DMS53 treated with DMSO at 0.1 percent for 48 hours (cell line): ENCODE measurements at regions not wholly inside any gene's neighbourhood (a gene's known extent, or its start where the extent isn't known, plus 50 kb on each side); places are given as distances from the start of the nearest gene placed in this dataset.

Experiments
- DNase-seq: peaks from one replicate; lab custom pipeline; 2025; ENCODE audit not compliant: unreplicated experiment; lab: John Stamatoyannopoulos, UW

- no peak for DNase-seq
These were observed 351.5 kb upstream of the SHH start for GRCh38 chr7:156163747-156164146.

GRCh38 chr7:156162451-156162850 lies 350.2 kb upstream of the SHH start:
- DNase-seq = no peak

GRCh38 chr7:156160811-156161210 lies 348.5 kb upstream of the SHH start:
- no peak for DNase-seq

- no peak for DNase-seq
These were observed 346.4 kb upstream of the SHH start for GRCh38 chr7:156158693-156159092.

GRCh38 chr7:156158213-156158612 lies 345.9 kb upstream of the SHH start:
- DNase-seq = no peak

- DNase-seq = no peak
These were observed 345.2 kb upstream of the SHH start for GRCh38 chr7:156157409-156158012.

GRCh38 chr7:156156734-156157408 lies 344.6 kb upstream of the SHH start:
- no peak for DNase-seq

- no peak for DNase-seq
These were observed 343.9 kb upstream of the SHH start for GRCh38 chr7:156155988-156156733.

GRCh38 chr7:156153590-156153989 lies 341.3 kb upstream of the SHH start:
- DNase-seq = no peak

GRCh38 chr7:156152390-156152789 lies 340.1 kb upstream of the SHH start:
- no peak for DNase-seq

GRCh38 chr7:156151658-156152057 lies 339.4 kb upstream of the SHH start:
- DNase-seq = no peak

GRCh38 chr7:156151078-156151477 lies 338.8 kb upstream of the SHH start:
- DNase-seq = no peak

GRCh38 chr7:156148995-156149394 lies 336.7 kb upstream of the SHH start:
- no peak for DNase-seq

- no peak for DNase-seq
These were observed 336.3 kb upstream of the SHH start for GRCh38 chr7:156148547-156148946.

- no peak for DNase-seq
These were observed 335.7 kb upstream of the SHH start for GRCh38 chr7:156147756-156148504.

- no peak for DNase-seq
These were observed 334.8 kb upstream of the SHH start for GRCh38 chr7:156147104-156147503.

GRCh38 chr7:156145996-156146395 lies 333.7 kb upstream of the SHH start:
- no peak for DNase-seq

GRCh38 chr7:156145184-156145583 lies 332.9 kb upstream of the SHH start:
- DNase-seq = no peak

GRCh38 chr7:156143683-156144082 lies 331.4 kb upstream of the SHH start:
- no peak for DNase-seq

GRCh38 chr7:156143158-156143557 lies 330.9 kb upstream of the SHH start:
- no peak for DNase-seq

GRCh38 chr7:156141941-156142340 lies 329.7 kb upstream of the SHH start:
- DNase-seq = no peak

GRCh38 chr7:156140896-156141295 lies 328.6 kb upstream of the SHH start:
- no peak for DNase-seq
